ENCODE measurements at regions not wholly inside any gene's neighbourhood (a gene's known extent, or its start where the extent isn't known, plus 50 kb on each side); places are given as distances from the start of the nearest gene placed in this dataset.

- no peak for TF ChIP-seq ETS1 (IDR thresholded peaks at IDR 0.05)
- no peak for TF ChIP-seq ZNF114 (CRISPR knock-in tag; IDR thresholded peaks at IDR 0.05)
- TF ChIP-seq JUNB (IDR thresholded peaks at IDR 0.05; ENCODE audit: unreplicated experiment): no peak
Measured at GRCh38 chr16:75919664-75920063, 193.4 kb upstream of the CPHXL start (continued).

- Mint-ChIP-seq H3K27ac (no peak overlapping the region), H3K4me3 (no peak overlapping the region), H3K9me3 (peaks cover 76% of the 10 kb centered on the region), H3K27me3 (ENCODE audit: insufficient read depth, low read depth, poor library complexity) (peaks cover 37% of the 10 kb centered on the region), H3K36me3 (ENCODE audit: low read depth) (no peaks in the 10 kb centered on the region), H3K4me1 (peaks cover 15% of the 10 kb centered on the region)
- H3K36me3 ChIP-seq (ENCODE audit: insufficient read depth): no peaks in the 10 kb centered on the region
- H4K20me1 ChIP-seq (replicated peaks; ENCODE audit: insufficient read depth): peaks cover 8% of the 10 kb centered on the region; the same call in 1 of the 2 replicates
- no peaks in the 10 kb centered on the region for H3K79me2 ChIP-seq (replicated peaks; ENCODE audit: insufficient read depth)
- H3K4me3 ChIP-seq: no peak overlapping the region
- H2AFZ ChIP-seq: no peak overlapping the region
- ATAC-seq: no peak; the same call in 2 of the 3 replicates
- peaks cover 15% of the 10 kb centered on the region for H3K4me1 ChIP-seq (ENCODE audit: insufficient read depth)
- H3K4me2 ChIP-seq: peak overlapping the region; percentile 65
- H3K9me2 ChIP-seq (ENCODE audit: insufficient read depth): no peaks in the 10 kb centered on the region
- peak; percentile 38 for DNase-seq (ENCODE audit: low spot score)
- no peaks in the 10 kb centered on the region for H3F3A ChIP-seq (replicated peaks; ENCODE audit: low read depth)
- peaks cover 100% of the 10 kb centered on the region for H3K27me3 ChIP-seq (ENCODE audit: insufficient read depth)
- no peak overlapping the region for H3K27ac ChIP-seq (ENCODE audit: low read depth)
- TF ChIP-seq ZNF462 (CRISPR knock-in tag; IDR thresholded peaks at IDR 0.05) (no peak), EZH2 (IDR thresholded peaks at IDR 0.05; ENCODE audit: low read depth, unreplicated experiment) (no peak), ZNF114 (CRISPR knock-in tag; IDR thresholded peaks at IDR 0.05) (no peak), CREB1 (CRISPR knock-in tag; IDR thresholded peaks at IDR 0.05; ENCODE audit: low read depth) (no peak), REST (IDR thresholded peaks at IDR 0.05; ENCODE audit: unreplicated experiment) (no peak), NANOG (IDR thresholded peaks at IDR 0.05; ENCODE audit: borderline replicate concordance) (no peak), JUNB (IDR thresholded peaks at IDR 0.05; ENCODE audit: unreplicated experiment) (no peak), ETS1 (IDR thresholded peaks at IDR 0.05) (no peak), STAT1 (IDR thresholded peaks at IDR 0.05; ENCODE audit: unreplicated experiment) (no peak), CTCF (conservative IDR thresholded peaks at IDR 0.05; ENCODE audit: low read depth in 2 of 2) (no peak), POLR2AphosphoS5 (IDR thresholded peaks at IDR 0.05; ENCODE audit: low read depth) (no peak), EZH2phosphoT487 (IDR thresholded peaks at IDR 0.05; ENCODE audit: unreplicated experiment) (no peak)
Measured at GRCh38 chr16:75921281-75921680, 195.0 kb upstream of the CPHXL start.

Measured in GM23338 (cell line).